Brain microvascular endothelial cell (primary cell): ENCODE measurements at regions not wholly inside any gene's neighbourhood (a gene's known extent, or its start where the extent isn't known, plus 50 kb on each side); places are given as distances from the start of the nearest gene placed in this dataset.

Experiments
- DNase-seq: peaks from one replicate; pipeline ENCODE4 v3.0.0-alpha.2; 2020
- H3K27ac ChIP-seq: fragments of 250-450 bp; sonication (Bioruptor Pico); 2 replicates; pipeline ENCODE4 v1.5.1; 2020; ENCODE audit warnings: mild to moderate bottlenecking, moderate library complexity
- H3K27me3 ChIP-seq: fragments of 250-450 bp; sonication (Bioruptor Pico); replicated peaks from 2 replicates; pipeline ENCODE4 v1.5.1; 2020; ENCODE audit warnings: mild to moderate bottlenecking
- H3K36me3 ChIP-seq: fragments of 250-450 bp; sonication (Bioruptor Pico); replicated peaks from 2 replicates; pipeline ENCODE4 v1.5.1; 2020; ENCODE audit warnings: mild to moderate bottlenecking
- H3K4me3 ChIP-seq: 2 replicates; pipeline ENCODE4 v1.5.1; 2011; ENCODE audit warnings: low read depth, mild to moderate bottlenecking, control low read depth, low read length, moderate library complexity
- in situ Hi-C: cut with HindIII; loops from 2 replicates; pipeline ENCODE4 v1.10.0; 2017; ENCODE audit warnings: low sequenced_read_pairs, low pct_ligation_motif_present
- TF ChIP-seq, protein P1 (sequence below): IDR thresholded peaks from 2 replicates; pipeline ENCODE4 v1.5.1; 2011; ENCODE audit warnings: low read depth, mild to moderate bottlenecking, moderate library complexity, low read length, control low read depth, inconsistent platforms; ENCODE audit errors: missing control alignments

DNA sequence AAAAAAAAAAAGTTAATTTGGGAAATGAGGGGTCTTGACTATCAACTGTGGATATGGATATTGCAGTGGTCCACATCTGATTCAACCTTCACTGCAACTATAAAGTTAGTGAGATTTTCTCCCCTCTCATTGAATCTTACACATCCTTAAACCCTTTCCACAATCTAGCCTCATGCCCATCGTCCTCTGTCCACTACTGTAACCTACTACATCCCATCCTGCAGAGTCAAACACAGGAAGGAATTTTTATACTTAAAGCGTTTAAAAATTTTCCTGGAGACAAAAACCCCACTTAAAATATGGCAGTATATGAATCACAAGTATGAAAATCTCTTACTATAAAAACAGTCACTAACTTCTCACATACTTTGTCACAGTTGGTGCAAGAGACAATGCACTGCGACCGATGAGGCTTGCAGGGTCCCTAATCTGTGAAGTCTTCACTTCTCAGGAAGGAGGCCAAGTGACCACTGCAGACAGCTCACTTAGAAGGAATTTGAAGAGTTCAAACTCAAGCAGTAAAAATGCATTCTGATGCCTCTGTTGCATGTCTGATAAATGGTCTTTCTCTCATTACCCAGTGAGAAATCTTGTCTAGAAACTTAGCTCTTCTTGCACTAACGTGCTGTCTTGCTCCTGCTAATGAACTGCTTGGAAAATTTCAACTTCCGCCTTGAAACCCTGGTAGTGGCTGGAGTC is 50.3 kb upstream of the ST8SIA6 start:
- TF ChIP-seq, protein P1, sequence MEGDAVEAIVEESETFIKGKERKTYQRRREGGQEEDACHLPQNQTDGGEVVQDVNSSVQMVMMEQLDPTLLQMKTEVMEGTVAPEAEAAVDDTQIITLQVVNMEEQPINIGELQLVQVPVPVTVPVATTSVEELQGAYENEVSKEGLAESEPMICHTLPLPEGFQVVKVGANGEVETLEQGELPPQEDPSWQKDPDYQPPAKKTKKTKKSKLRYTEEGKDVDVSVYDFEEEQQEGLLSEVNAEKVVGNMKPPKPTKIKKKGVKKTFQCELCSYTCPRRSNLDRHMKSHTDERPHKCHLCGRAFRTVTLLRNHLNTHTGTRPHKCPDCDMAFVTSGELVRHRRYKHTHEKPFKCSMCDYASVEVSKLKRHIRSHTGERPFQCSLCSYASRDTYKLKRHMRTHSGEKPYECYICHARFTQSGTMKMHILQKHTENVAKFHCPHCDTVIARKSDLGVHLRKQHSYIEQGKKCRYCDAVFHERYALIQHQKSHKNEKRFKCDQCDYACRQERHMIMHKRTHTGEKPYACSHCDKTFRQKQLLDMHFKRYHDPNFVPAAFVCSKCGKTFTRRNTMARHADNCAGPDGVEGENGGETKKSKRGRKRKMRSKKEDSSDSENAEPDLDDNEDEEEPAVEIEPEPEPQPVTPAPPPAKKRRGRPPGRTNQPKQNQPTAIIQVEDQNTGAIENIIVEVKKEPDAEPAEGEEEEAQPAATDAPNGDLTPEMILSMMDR: no peak
- Histone ChIP-seq H3K27me3 (no peaks in the 10 kb centered on the region), H3K36me3 (no peaks in the 10 kb centered on the region), H3K4me3 (no peak overlapping the region), H3K27ac (peak overlapping the region; percentile 85)
- DNase-seq: peak; percentile 84
- in situ Hi-C loops: no loop called here
